GM12878 (cell line): ENCODE measurements at regions not wholly inside any gene's neighbourhood (a gene's known extent, or its start where the extent isn't known, plus 50 kb on each side); places are given as distances from the start of the nearest gene placed in this dataset.

ENCODE experiments used
- BCL11A ChIP-seq: IDR thresholded peaks from 2 replicates; pipeline ENCODE4 v1.6.1; 2011; ENCODE audit warnings: low read depth, low read length
- CBFB ChIP-seq: IDR thresholded peaks from 2 replicates; pipeline ENCODE4 v1.6.1; 2016; ENCODE audit warnings: antibody characterized with exemption, low read depth
- CHD1 ChIP-seq: IDR thresholded peaks from 2 replicates; pipeline ENCODE4 v1.6.1; 2012; ENCODE audit warnings: low read depth, low read length, improper control_type of control experiment
- DPF2 ChIP-seq: fragments of 450-650 bp; IDR thresholded peaks from 2 replicates; pipeline ENCODE4 v1.6.1; 2017; ENCODE audit warnings: mild to moderate bottlenecking
- EGR1 ChIP-seq, 2 experiments: IDR thresholded peaks; 1 replicate in 1 of 2; 2 replicates in 1 of 2; pipeline ENCODE4 v1.6.1; 2011 to 2012; ENCODE audit warnings: low read depth in 2 of 2, low read length in 2 of 2, borderline replicate concordance in 1 of 2, mild to moderate bottlenecking in 1 of 2, moderate library complexity in 1 of 2
- GATAD2B ChIP-seq: fragments of 450-650 bp; conservative IDR thresholded peaks from 2 replicates; pipeline ENCODE4 v1.6.1; 2017; ENCODE audit warnings: low read depth, mild to moderate bottlenecking, moderate library complexity
- IRF4 ChIP-seq: IDR thresholded peaks from 2 replicates; pipeline ENCODE4 v1.6.1; 2011; ENCODE audit warnings: low read depth, low read length
- JUNB ChIP-seq: IDR thresholded peaks from 2 replicates; pipeline ENCODE4 v1.6.1; 2016; ENCODE audit warnings: antibody characterized with exemption, mild to moderate bottlenecking
- MYC ChIP-seq: IDR thresholded peaks from 2 replicates; pipeline ENCODE4 v1.6.1; 2011; ENCODE audit warnings: mild to moderate bottlenecking, low read length, moderate library complexity, inconsistent platforms; ENCODE audit not compliant: insufficient read depth, insufficient replicate concordance, insufficient read length, severe bottlenecking
- PAX5 ChIP-seq: IDR thresholded peaks from 2 replicates; pipeline ENCODE4 v1.6.1; 2011; ENCODE audit warnings: low read depth, low read length, borderline replicate concordance
- RAD21 ChIP-seq: IDR thresholded peaks from 2 replicates; pipeline ENCODE4 v1.6.1; 2011; ENCODE audit warnings: mild to moderate bottlenecking, low read depth, low read length, moderate library complexity; ENCODE audit not compliant: insufficient read depth
- RAD51 ChIP-seq: fragments of 450-650 bp; IDR thresholded peaks from 2 replicates; pipeline ENCODE4 v1.6.1; 2016; ENCODE audit warnings: moderate library complexity, mild to moderate bottlenecking, inconsistent platforms
- RBBP5 ChIP-seq: fragments of 200-600 bp; sonication (generic); conservative IDR thresholded peaks from 2 replicates; pipeline ENCODE4 v1.6.1; 2016
- RELA ChIP-seq: fragments of 450-650 bp; IDR thresholded peaks from 2 replicates; pipeline ENCODE4 v1.8.0; 2014; ENCODE audit warnings: borderline replicate concordance; ENCODE audit not compliant: partially characterized antibody
- RFX5 ChIP-seq: IDR thresholded peaks from 2 replicates; pipeline ENCODE4 v1.6.1; 2011; ENCODE audit warnings: low read depth, low read length, improper control_type of control experiment
- SREBF1 ChIP-seq: IDR thresholded peaks from 2 replicates; pipeline ENCODE4 v1.6.1; 2012; ENCODE audit warnings: mild to moderate bottlenecking, low read length
- TARDBP ChIP-seq: IDR thresholded peaks from 2 replicates; pipeline ENCODE4 v1.6.1; 2016; ENCODE audit warnings: borderline replicate concordance
- TCF7 ChIP-seq: IDR thresholded peaks from 2 replicates; pipeline ENCODE4 v1.6.1; 2014; ENCODE audit warnings: antibody characterized with exemption, borderline replicate concordance
- YBX1 ChIP-seq: fragments of 450-650 bp; IDR thresholded peaks from 2 replicates; pipeline ENCODE4 v1.6.1; 2016; ENCODE audit warnings: antibody characterized with exemption
- YY1 ChIP-seq: IDR thresholded peaks from 2 replicates; pipeline ENCODE4 v1.6.1; 2011; ENCODE audit warnings: low read depth, mild to moderate bottlenecking, low read length
- ZNF207 ChIP-seq: fragments of 450-650 bp; IDR thresholded peaks from 2 replicates; pipeline ENCODE4 v1.6.1; 2014; ENCODE audit warnings: antibody characterized with exemption, mild to moderate bottlenecking, borderline replicate concordance
- ZNF24 ChIP-seq: fragments of 450-650 bp; IDR thresholded peaks from 2 replicates; pipeline ENCODE4 v1.6.1; 2017; ENCODE audit warnings: antibody characterized with exemption, mild to moderate bottlenecking
- ZZZ3 ChIP-seq: IDR thresholded peaks from 2 replicates; pipeline ENCODE4 v1.6.1; 2011; ENCODE audit warnings: low read depth; ENCODE audit not compliant: control insufficient read depth, insufficient read length
- TF ChIP-seq, protein P1 (sequence below): IDR thresholded peaks from 2 replicates; pipeline ENCODE4 v1.6.1; 2011; ENCODE audit warnings: low read depth, low read length, improper control_type of control experiment, borderline replicate concordance
- TF ChIP-seq, protein P2 (sequence below): fragments of 450-650 bp; conservative IDR thresholded peaks from 2 replicates; pipeline ENCODE4 v1.6.1; 2017; ENCODE audit warnings: mild to moderate bottlenecking, moderate library complexity
- TF ChIP-seq, protein P3 (sequence below): fragments of 450-650 bp; IDR thresholded peaks from 2 replicates; pipeline ENCODE4 v1.6.1; 2016; ENCODE audit warnings: mild to moderate bottlenecking
- TF ChIP-seq, protein P4 (sequence below): fragments of 450-650 bp; IDR thresholded peaks from 2 replicates; pipeline ENCODE4 v1.6.1; 2017; ENCODE audit warnings: antibody characterized with exemption, mild to moderate bottlenecking, moderate library complexity

DNA sequence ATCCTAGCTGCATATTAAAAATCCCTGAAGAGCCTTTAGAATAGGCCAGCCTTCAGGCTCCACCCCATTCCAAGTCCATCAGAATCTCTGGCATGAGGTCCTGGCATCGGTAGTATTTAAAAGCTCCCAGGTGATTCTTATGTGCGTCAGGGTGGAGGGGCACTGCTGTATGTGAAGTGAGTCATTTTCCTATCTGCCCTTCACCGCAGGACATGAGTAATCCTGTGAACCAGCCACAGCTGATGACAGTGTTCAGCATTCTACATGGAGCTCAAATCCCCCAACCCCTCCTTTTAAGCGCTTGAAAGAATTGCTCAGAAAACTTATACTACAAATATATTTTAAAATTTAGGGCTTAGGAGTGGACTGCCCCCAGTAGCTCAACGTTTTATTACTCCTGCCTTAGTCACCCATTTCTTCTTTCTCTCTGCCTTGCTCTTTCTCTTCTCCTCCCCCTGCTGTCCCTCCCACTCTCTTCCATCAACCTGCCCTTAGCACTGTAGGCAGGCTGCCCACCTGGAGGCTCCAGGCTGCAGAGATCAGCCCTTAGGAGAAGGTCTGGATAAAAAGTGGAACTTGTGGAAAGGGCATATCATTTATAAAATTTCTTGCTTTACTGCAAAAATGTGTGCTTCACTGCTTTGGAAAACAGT, 73.8 kb upstream of the ZNF281 start (continued):
- no peak for TF ChIP-seq GATAD2B
- peak; percentile 85 for TF ChIP-seq CBFB
- TF ChIP-seq, protein P1, sequence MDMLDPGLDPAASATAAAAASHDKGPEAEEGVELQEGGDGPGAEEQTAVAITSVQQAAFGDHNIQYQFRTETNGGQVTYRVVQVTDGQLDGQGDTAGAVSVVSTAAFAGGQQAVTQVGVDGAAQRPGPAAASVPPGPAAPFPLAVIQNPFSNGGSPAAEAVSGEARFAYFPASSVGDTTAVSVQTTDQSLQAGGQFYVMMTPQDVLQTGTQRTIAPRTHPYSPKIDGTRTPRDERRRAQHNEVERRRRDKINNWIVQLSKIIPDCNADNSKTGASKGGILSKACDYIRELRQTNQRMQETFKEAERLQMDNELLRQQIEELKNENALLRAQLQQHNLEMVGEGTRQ = no peak
- no peak for TF ChIP-seq YBX1
- TF ChIP-seq CHD1 = no peak
- TF ChIP-seq RAD51 = no peak
- TF ChIP-seq, protein P2, sequence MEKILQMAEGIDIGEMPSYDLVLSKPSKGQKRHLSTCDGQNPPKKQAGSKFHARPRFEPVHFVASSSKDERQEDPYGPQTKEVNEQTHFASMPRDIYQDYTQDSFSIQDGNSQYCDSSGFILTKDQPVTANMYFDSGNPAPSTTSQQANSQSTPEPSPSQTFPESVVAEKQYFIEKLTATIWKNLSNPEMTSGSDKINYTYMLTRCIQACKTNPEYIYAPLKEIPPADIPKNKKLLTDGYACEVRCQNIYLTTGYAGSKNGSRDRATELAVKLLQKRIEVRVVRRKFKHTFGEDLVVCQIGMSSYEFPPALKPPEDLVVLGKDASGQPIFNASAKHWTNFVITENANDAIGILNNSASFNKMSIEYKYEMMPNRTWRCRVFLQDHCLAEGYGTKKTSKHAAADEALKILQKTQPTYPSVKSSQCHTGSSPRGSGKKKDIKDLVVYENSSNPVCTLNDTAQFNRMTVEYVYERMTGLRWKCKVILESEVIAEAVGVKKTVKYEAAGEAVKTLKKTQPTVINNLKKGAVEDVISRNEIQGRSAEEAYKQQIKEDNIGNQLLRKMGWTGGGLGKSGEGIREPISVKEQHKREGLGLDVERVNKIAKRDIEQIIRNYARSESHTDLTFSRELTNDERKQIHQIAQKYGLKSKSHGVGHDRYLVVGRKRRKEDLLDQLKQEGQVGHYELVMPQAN = no peak
- TF ChIP-seq EGR1 (IDR thresholded peaks at IDR 0.05; ENCODE audit: borderline replicate concordance in 1 of 2, low read depth in 2 of 2, low read length in 2 of 2) = no peak
- no peak for TF ChIP-seq RELA
- TF ChIP-seq ZZZ3 = no peak
- peak; percentile 97 for TF ChIP-seq JUNB
- no peak; the same call in 1 of the 2 replicates for TF ChIP-seq SREBF1
- TF ChIP-seq RBBP5 = no peak
- no peak for TF ChIP-seq ZNF207
- no peak for TF ChIP-seq TARDBP
- TF ChIP-seq, protein P3, sequence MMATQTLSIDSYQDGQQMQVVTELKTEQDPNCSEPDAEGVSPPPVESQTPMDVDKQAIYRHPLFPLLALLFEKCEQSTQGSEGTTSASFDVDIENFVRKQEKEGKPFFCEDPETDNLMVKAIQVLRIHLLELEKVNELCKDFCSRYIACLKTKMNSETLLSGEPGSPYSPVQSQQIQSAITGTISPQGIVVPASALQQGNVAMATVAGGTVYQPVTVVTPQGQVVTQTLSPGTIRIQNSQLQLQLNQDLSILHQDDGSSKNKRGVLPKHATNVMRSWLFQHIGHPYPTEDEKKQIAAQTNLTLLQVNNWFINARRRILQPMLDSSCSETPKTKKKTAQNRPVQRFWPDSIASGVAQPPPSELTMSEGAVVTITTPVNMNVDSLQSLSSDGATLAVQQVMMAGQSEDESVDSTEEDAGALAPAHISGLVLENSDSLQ = no peak
- TF ChIP-seq, protein P4, sequence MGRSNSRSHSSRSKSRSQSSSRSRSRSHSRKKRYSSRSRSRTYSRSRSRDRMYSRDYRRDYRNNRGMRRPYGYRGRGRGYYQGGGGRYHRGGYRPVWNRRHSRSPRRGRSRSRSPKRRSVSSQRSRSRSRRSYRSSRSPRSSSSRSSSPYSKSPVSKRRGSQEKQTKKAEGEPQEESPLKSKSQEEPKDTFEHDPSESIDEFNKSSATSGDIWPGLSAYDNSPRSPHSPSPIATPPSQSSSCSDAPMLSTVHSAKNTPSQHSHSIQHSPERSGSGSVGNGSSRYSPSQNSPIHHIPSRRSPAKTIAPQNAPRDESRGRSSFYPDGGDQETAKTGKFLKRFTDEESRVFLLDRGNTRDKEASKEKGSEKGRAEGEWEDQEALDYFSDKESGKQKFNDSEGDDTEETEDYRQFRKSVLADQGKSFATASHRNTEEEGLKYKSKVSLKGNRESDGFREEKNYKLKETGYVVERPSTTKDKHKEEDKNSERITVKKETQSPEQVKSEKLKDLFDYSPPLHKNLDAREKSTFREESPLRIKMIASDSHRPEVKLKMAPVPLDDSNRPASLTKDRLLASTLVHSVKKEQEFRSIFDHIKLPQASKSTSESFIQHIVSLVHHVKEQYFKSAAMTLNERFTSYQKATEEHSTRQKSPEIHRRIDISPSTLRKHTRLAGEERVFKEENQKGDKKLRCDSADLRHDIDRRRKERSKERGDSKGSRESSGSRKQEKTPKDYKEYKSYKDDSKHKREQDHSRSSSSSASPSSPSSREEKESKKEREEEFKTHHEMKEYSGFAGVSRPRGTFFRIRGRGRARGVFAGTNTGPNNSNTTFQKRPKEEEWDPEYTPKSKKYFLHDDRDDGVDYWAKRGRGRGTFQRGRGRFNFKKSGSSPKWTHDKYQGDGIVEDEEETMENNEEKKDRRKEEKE = no peak
- TF ChIP-seq YY1 = no peak
- peak; percentile 94 for TF ChIP-seq DPF2
- TF ChIP-seq BCL11A = peak; percentile 95
- no peak for TF ChIP-seq TCF7
- TF ChIP-seq ZNF24 = peak; percentile 68; the same call in 1 of the 2 replicates
- TF ChIP-seq RAD21 = no peak
- no peak for TF ChIP-seq MYC
- TF ChIP-seq IRF4 = peak; percentile 98
- peak; percentile 91 for TF ChIP-seq PAX5
- TF ChIP-seq RFX5 = no peak
